IMR-90 (cell line): ENCODE measurements at regions not wholly inside any gene's neighbourhood (a gene's known extent, or its start where the extent isn't known, plus 50 kb on each side); places are given as distances from the start of the nearest gene placed in this dataset.

Source experiments
- ATAC-seq: fragments of 200-7000 bp; cut with Tn5 transposase; 2 replicates; pipeline ENCODE4 v1.9.1; 2020; ENCODE audit warnings: low read depth, mild to moderate bottlenecking, moderate library complexity
- BruUV-seq: library from RNA; stranded (reverse); fragments of 400-500 nt; replicated peaks from 2 replicates; lab custom pipeline; 2021; lab: Mats Ljungman, UMichigan
- CTCF ChIA-PET: fragments of 300-600 bp; formaldehyde crosslinking; extraction: SDS; loops from one replicate; lab custom pipeline; 2021; ENCODE audit warnings: antibody characterized with exemption; lab: Yijun Ruan, JAX
- POLR2A ChIA-PET: fragments of 300-600 bp; sonication (Branson Sonifier 250); formaldehyde crosslinking; loops from one replicate; lab custom pipeline; 2022; ENCODE audit warnings: antibody characterized with exemption; ENCODE audit not compliant: unreplicated experiment; lab: Charles Lee
- DNase-seq: peaks from one replicate; pipeline ENCODE4 v3.0.0; 2013
- H2AFZ ChIP-seq: replicated peaks from 2 replicates; pipeline ENCODE3; 2013; ENCODE audit warnings: low read length, mild to moderate bottlenecking; ENCODE audit not compliant: poor library complexity
- H2AK5ac ChIP-seq: 2 replicates; pipeline ENCODE4 v1.6.1; 2013; ENCODE audit warnings: low read depth, low read length, inconsistent platforms
- H2AK9ac ChIP-seq: replicated peaks from 2 replicates; pipeline ENCODE3; 2013; ENCODE audit warnings: mild to moderate bottlenecking, low read depth, low read length, moderate library complexity; ENCODE audit not compliant: poor library complexity
- H2BK120ac ChIP-seq: 2 replicates; pipeline ENCODE4 v1.6.1; 2013; ENCODE audit warnings: low read depth, low read length, inconsistent platforms
- H2BK15ac ChIP-seq: 3 replicates; pipeline ENCODE4 v1.6.1; 2013; ENCODE audit warnings: low read depth, low read length, inconsistent platforms
- H2BK20ac ChIP-seq: 2 replicates; pipeline ENCODE4 v1.6.1; 2013; ENCODE audit warnings: low read depth, mild to moderate bottlenecking, inconsistent platforms, low read length, moderate library complexity
- H2BK5ac ChIP-seq: 2 replicates; pipeline ENCODE4 v1.6.1; 2013; ENCODE audit warnings: mild to moderate bottlenecking, low read depth, low read length, inconsistent platforms; ENCODE audit not compliant: poor library complexity, severe bottlenecking
- H3K14ac ChIP-seq: replicated peaks from 2 replicates; pipeline ENCODE4 v1.6.1; 2013; ENCODE audit warnings: low read depth, low read length, inconsistent platforms
- H3K18ac ChIP-seq: 2 replicates; pipeline ENCODE4 v1.6.1; 2013; ENCODE audit warnings: low read depth, low read length, control low read depth
- H3K23ac ChIP-seq: 2 replicates; pipeline ENCODE4 v1.6.1; 2013; ENCODE audit warnings: low read depth, low read length, inconsistent platforms
- H3K27ac ChIP-seq: 2 replicates; pipeline ENCODE4 v1.5.1; 2013; ENCODE audit warnings: mild to moderate bottlenecking, control low read depth, low read length; ENCODE audit not compliant: insufficient read depth
- H3K27me3 ChIP-seq: 2 replicates; pipeline ENCODE4 v1.6.1; 2013; ENCODE audit warnings: low read length; ENCODE audit not compliant: control insufficient read depth, insufficient read depth
- H3K36me3 ChIP-seq: 2 replicates; pipeline ENCODE4 v1.6.1; 2013; ENCODE audit warnings: low read length, mixed read lengths; ENCODE audit not compliant: control insufficient read depth, insufficient read depth
- H3K4ac ChIP-seq: 2 replicates; pipeline ENCODE4 v1.6.1; 2013; ENCODE audit warnings: low read depth, low read length, inconsistent platforms
- H3K4me1 ChIP-seq: 2 replicates; pipeline ENCODE4 v1.6.1; 2013; ENCODE audit warnings: low read length, mixed read lengths; ENCODE audit not compliant: control insufficient read depth, insufficient read depth
- H3K4me2 ChIP-seq: 2 replicates; pipeline ENCODE4 v1.6.1; 2013; ENCODE audit warnings: low read depth, mild to moderate bottlenecking, control low read depth, low read length, moderate library complexity
- H3K4me3 ChIP-seq: 2 replicates; pipeline ENCODE4 v1.5.1; 2013; ENCODE audit warnings: low read depth, mild to moderate bottlenecking, control low read depth, low read length, moderate library complexity; ENCODE audit not compliant: insufficient read depth
- H3K56ac ChIP-seq: 2 replicates; pipeline ENCODE4 v1.6.1; 2013; ENCODE audit warnings: low read length, inconsistent platforms; ENCODE audit not compliant: insufficient read depth; ENCODE audit errors: extremely low read depth
- H3K79me1 ChIP-seq, 2 experiments: 2 replicates each; pipeline ENCODE4 v1.6.1; 2013; ENCODE audit warnings: low read length in 2 of 2, inconsistent platforms in 1 of 2, low read depth in 1 of 2
- H3K9ac ChIP-seq: 2 replicates; pipeline ENCODE4 v1.6.1; 2013; ENCODE audit warnings: low read depth, low read length, control low read depth
- H3K9me1 ChIP-seq: 2 replicates; pipeline ENCODE4 v1.6.1; 2013; ENCODE audit warnings: low read length, inconsistent platforms; ENCODE audit not compliant: insufficient read depth
- H3K9me3 ChIP-seq: 2 replicates; pipeline ENCODE4 v1.6.1; 2013; ENCODE audit warnings: low read length; ENCODE audit not compliant: control insufficient read depth, insufficient read depth
- H4K20me1 ChIP-seq: 2 replicates; pipeline ENCODE4 v1.6.1; 2013; ENCODE audit warnings: low read length, inconsistent platforms; ENCODE audit not compliant: insufficient read depth
- H4K5ac ChIP-seq: 2 replicates; pipeline ENCODE4 v1.6.1; 2013; ENCODE audit warnings: mild to moderate bottlenecking, low read depth, low read length, control low read depth
- H4K8ac ChIP-seq, 2 experiments: 2 replicates each; pipeline ENCODE4 v1.6.1; 2013; ENCODE audit warnings: low read depth in 2 of 2, low read length in 2 of 2, control low read depth in 1 of 2, inconsistent platforms in 1 of 2
- H4K91ac ChIP-seq: 2 replicates; pipeline ENCODE4 v1.6.1; 2013; ENCODE audit warnings: low read depth, low read length, inconsistent platforms; ENCODE audit not compliant: insufficient read depth
- CHD1 ChIP-seq: IDR thresholded peaks from 2 replicates; pipeline ENCODE4 v1.6.1; 2012; ENCODE audit warnings: low read depth, low read length, improper control_type of control experiment
- FOS ChIP-seq: fragments of 150-350 bp; IDR thresholded peaks from 2 replicates; pipeline ENCODE4 v1.6.1; 2016; ENCODE audit warnings: low read depth, low read length
- MAFK ChIP-seq: IDR thresholded peaks from 2 replicates; pipeline ENCODE4 v1.6.1; 2012; ENCODE audit warnings: low read depth, low read length, improper control_type of control experiment
- MAZ ChIP-seq: IDR thresholded peaks from 2 replicates; pipeline ENCODE4 v1.6.1; 2012; ENCODE audit warnings: low read depth, mild to moderate bottlenecking, low read length, improper control_type of control experiment, moderate library complexity, borderline replicate concordance
- POLR2A ChIP-seq: IDR thresholded peaks from 2 replicates; pipeline ENCODE4 v1.6.1; 2012; ENCODE audit warnings: mild to moderate bottlenecking, low read depth, low read length
- RCOR1 ChIP-seq: IDR thresholded peaks from 2 replicates; pipeline ENCODE4 v1.6.1; 2012; ENCODE audit warnings: mild to moderate bottlenecking, low read length, improper control_type of control experiment; ENCODE audit not compliant: insufficient replicate concordance
- RFX5 ChIP-seq: IDR thresholded peaks from 2 replicates; pipeline ENCODE4 v1.8.0; 2012; ENCODE audit warnings: low read depth, mild to moderate bottlenecking, low read length, moderate library complexity
- dilution Hi-C: fragments of 300-500 bp; cut with HindIII; formaldehyde crosslinking; loops from one replicate; pipeline ENCODE4 v1.14.3; 2018; ENCODE audit warnings: low sequenced_read_pairs; ENCODE audit not compliant: unreplicated experiment
- in situ Hi-C: fragments of 300-500 bp; cut with MboI; formaldehyde crosslinking; loops from 3 replicates; pipeline ENCODE4 v1.14.3; 2019; ENCODE audit warnings: low sequenced_read_pairs, inconsistent platforms, mixed read lengths
- intact Hi-C: fragments of 100-400 bp; cut with micrococcal nuclease; formaldehyde crosslinking; loops from 2 replicates; pipeline ENCODE4 v1.10.0; 2022
- TF ChIP-seq, protein P1 (sequence below): conservative IDR thresholded peaks from 2 replicates; pipeline ENCODE4 v1.5.1; 2012; ENCODE audit warnings: mild to moderate bottlenecking, low read depth, low read length, improper control_type of control experiment
- TF ChIP-seq, protein P2 (sequence below): fragments of 150-350 bp; IDR thresholded peaks from 2 replicates; pipeline ENCODE4 v1.6.1; 2016; ENCODE audit warnings: low read depth, mild to moderate bottlenecking, low read length, moderate library complexity, borderline replicate concordance

DNA sequence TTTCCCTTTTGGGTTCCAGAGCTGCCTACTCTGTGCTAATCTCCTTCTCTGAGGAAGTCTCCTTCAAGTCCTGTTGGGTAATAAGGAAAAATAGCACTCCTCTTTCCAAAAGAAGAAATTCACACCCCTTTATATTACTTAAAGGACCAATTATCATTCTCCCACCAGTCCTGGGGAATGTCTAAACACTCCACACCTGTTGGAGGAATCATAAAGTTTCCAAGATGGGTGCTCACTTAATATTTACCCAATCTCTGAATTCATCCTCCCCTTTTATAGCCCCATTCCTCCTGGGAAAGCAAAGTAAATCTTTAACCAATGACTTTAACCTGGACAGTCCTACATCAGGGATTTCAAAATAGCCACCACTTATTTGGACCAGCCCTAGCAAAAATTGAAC, 873.1 kb downstream of the KCNT2 start:
- dilution Hi-C loops (no loop called here), intact Hi-C loops (no loop called here), in situ Hi-C loops (no loop called here)
- Histone ChIP-seq H2BK5ac (no peak overlapping the region), H2AK5ac (no peak overlapping the region), H3K23ac (no peak overlapping the region), H3K4me2 (no peak overlapping the region), H4K5ac (no peak overlapping the region), H3K18ac (no peak overlapping the region), H4K91ac (no peak overlapping the region), H3K4me1 (no peaks in the 10 kb centered on the region), H4K20me1 (no peaks in the 10 kb centered on the region), H2BK15ac (no peak overlapping the region), H3K4me3 (no peak overlapping the region), H3K4ac (no peak overlapping the region), H3K27me3 (no peaks in the 10 kb centered on the region), H2AK9ac (no peak overlapping the region), H3K36me3 (no peaks in the 10 kb centered on the region), H3K14ac (no peak overlapping the region), H2BK20ac (no peak overlapping the region), H3K56ac (no peak overlapping the region), H2AFZ (no peak overlapping the region), H3K9me1 (no peaks in the 10 kb centered on the region), H3K9me3 (no peaks in the 10 kb centered on the region), H4K8ac (no peak overlapping the region), H3K9ac (no peak overlapping the region), H3K79me1 (no peaks in the 10 kb centered on the region), H2BK120ac (no peak overlapping the region), H3K27ac (no peak overlapping the region)
- POLR2A ChIA-PET: no interaction called here
- CTCF ChIA-PET: no interaction called here
- TF ChIP-seq CHD1 (no peak), MAZ (no peak), MAFK (no peak), POLR2A (no peak), RCOR1 (no peak), RFX5 (no peak), FOS (no peak)
- TF ChIP-seq, protein P1, sequence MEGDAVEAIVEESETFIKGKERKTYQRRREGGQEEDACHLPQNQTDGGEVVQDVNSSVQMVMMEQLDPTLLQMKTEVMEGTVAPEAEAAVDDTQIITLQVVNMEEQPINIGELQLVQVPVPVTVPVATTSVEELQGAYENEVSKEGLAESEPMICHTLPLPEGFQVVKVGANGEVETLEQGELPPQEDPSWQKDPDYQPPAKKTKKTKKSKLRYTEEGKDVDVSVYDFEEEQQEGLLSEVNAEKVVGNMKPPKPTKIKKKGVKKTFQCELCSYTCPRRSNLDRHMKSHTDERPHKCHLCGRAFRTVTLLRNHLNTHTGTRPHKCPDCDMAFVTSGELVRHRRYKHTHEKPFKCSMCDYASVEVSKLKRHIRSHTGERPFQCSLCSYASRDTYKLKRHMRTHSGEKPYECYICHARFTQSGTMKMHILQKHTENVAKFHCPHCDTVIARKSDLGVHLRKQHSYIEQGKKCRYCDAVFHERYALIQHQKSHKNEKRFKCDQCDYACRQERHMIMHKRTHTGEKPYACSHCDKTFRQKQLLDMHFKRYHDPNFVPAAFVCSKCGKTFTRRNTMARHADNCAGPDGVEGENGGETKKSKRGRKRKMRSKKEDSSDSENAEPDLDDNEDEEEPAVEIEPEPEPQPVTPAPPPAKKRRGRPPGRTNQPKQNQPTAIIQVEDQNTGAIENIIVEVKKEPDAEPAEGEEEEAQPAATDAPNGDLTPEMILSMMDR: no peak
- TF ChIP-seq, protein P2, sequence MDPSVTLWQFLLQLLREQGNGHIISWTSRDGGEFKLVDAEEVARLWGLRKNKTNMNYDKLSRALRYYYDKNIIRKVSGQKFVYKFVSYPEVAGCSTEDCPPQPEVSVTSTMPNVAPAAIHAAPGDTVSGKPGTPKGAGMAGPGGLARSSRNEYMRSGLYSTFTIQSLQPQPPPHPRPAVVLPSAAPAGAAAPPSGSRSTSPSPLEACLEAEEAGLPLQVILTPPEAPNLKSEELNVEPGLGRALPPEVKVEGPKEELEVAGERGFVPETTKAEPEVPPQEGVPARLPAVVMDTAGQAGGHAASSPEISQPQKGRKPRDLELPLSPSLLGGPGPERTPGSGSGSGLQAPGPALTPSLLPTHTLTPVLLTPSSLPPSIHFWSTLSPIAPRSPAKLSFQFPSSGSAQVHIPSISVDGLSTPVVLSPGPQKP: no peak
- BruUV-seq: no TSS peak
- DNase-seq (no peak), ATAC-seq (no peak)
